OCI-LY7 (cell line): ENCODE measurements at regions not wholly inside any gene's neighbourhood (a gene's known extent, or its start where the extent isn't known, plus 50 kb on each side); places are given as distances from the start of the nearest gene placed in this dataset.

Experiments
- BruUV-seq: library from RNA; stranded (reverse); fragments of 400-500 nt; replicated peaks from 2 replicates; lab custom pipeline; 2021; lab: Mats Ljungman, UMichigan
- CTCF ChIA-PET: fragments of 300-600 bp; sonication (Branson Sonifier 250); formaldehyde crosslinking; loops from one replicate; lab custom pipeline; 2022; ENCODE audit warnings: antibody characterized with exemption; ENCODE audit not compliant: unreplicated experiment; lab: Charles Lee
- POLR2A ChIA-PET: fragments of 300-600 bp; sonication (Branson Sonifier 250); formaldehyde crosslinking; loops from one replicate; lab custom pipeline; 2022; ENCODE audit warnings: antibody characterized with exemption; lab: Charles Lee
- DNase-seq: peaks from one replicate; pipeline ENCODE4 v3.0.0-alpha.2; 2015; ENCODE audit warnings: low spot score
- H2AFZ ChIP-seq: fragments of 200-600 bp; sonication (generic), shearing (Covaris generic); 2 replicates; pipeline ENCODE4 v1.6.1; 2014; ENCODE audit warnings: mild to moderate bottlenecking, antibody characterized with exemption, low read length, moderate library complexity
- H3K27ac ChIP-seq: fragments of 200-600 bp; sonication (generic); 2 replicates; pipeline ENCODE4 v1.5.1; 2014; ENCODE audit warnings: mixed run types, low read depth, mild to moderate bottlenecking, moderate library complexity, low read length, inconsistent platforms; ENCODE audit not compliant: poor library complexity, severe bottlenecking
- H3K36me3 ChIP-seq: fragments of 200-600 bp; sonication (generic); 2 replicates; pipeline ENCODE4 v1.6.1; 2014; ENCODE audit warnings: mild to moderate bottlenecking, antibody characterized with exemption, low read length, moderate library complexity, mixed read lengths; ENCODE audit not compliant: insufficient read depth
- H3K4me1 ChIP-seq: fragments of 200-600 bp; sonication (generic); 2 replicates; pipeline ENCODE4 v1.5.1; 2014; ENCODE audit warnings: mild to moderate bottlenecking, low read length; ENCODE audit not compliant: insufficient read depth, poor library complexity, severe bottlenecking
- H3K4me2 ChIP-seq: fragments of 200-600 bp; sonication (generic); 2 replicates; pipeline ENCODE4 v1.6.1; 2014; ENCODE audit warnings: mild to moderate bottlenecking, low read length
- H3K4me3 ChIP-seq: fragments of 200-600 bp; sonication (generic); 2 replicates; pipeline ENCODE4 v1.5.1; 2014; ENCODE audit warnings: mild to moderate bottlenecking, low read depth, low read length; ENCODE audit not compliant: poor library complexity, severe bottlenecking
- H3K79me2 ChIP-seq: fragments of 200-600 bp; sonication (generic); 2 replicates; pipeline ENCODE4 v1.6.1; 2016; ENCODE audit warnings: low read depth, mild to moderate bottlenecking, low read length, moderate library complexity, mixed read lengths; ENCODE audit not compliant: insufficient read depth
- H3K9me2 ChIP-seq: fragments of 200-600 bp; sonication (generic); 2 replicates; pipeline ENCODE4 v1.6.1; 2016; ENCODE audit warnings: mild to moderate bottlenecking, low read length, mixed read lengths; ENCODE audit not compliant: insufficient read depth
- H3K9me3 ChIP-seq: fragments of 200-600 bp; sonication (generic); 2 replicates; pipeline ENCODE4 v1.6.1; 2014; ENCODE audit warnings: mild to moderate bottlenecking, mixed run types, low read length, mixed read lengths
- H4K20me1 ChIP-seq: fragments of 200-600 bp; sonication (generic); 2 replicates; pipeline ENCODE4 v1.6.1; 2014; ENCODE audit warnings: mild to moderate bottlenecking, antibody characterized with exemption, low read length, moderate library complexity, mixed read lengths; ENCODE audit not compliant: insufficient read depth
- EZH2phosphoT487 ChIP-seq: fragments of 200-600 bp; sonication (generic); IDR thresholded peaks from 2 replicates; pipeline ENCODE4 v1.6.1; 2018; ENCODE audit warnings: low read depth, borderline replicate concordance, mild to moderate bottlenecking, mixed run types, antibody characterized with exemption, low read length, moderate library complexity, mixed read lengths
- intact Hi-C: fragments of 100-400 bp; cut with micrococcal nuclease; formaldehyde crosslinking; loops from one replicate; pipeline ENCODE4 v1.10.0; 2022; ENCODE audit not compliant: unreplicated experiment
- TF ChIP-seq, protein P1 (sequence below): fragments of 200-600 bp; sonication (generic); conservative IDR thresholded peaks from 2 replicates; pipeline ENCODE4 v1.5.1; 2014; ENCODE audit warnings: mild to moderate bottlenecking, antibody characterized with exemption, low read length, moderate library complexity, mixed read lengths

DNA sequence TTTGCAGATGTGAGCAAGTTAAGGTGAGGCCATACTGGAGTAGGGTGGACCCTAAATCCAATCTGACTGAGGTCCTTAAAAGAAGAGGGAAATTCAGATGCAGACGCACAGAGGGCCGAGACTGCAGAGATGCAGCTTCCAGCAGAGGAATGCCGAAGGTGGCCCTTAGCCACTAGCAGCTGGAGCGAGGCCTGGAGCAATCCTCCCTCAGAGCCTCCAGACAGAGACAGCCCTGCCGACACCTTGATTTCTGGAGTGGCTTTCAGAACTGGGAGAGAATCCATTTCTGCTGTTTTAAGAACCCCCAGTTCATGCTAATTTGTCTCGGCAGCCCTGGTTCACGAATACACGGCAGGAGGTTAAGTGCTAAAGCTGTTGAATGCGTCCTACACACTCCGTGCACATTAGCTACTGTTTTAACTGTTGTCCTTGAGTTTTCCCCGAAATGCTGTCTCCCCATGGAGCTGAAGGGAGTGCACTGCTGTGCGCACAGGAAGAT is 135.5 kb downstream of the IRF8 start:
- H4K20me1 ChIP-seq, result no peaks in the 10 kb centered on the region
- H3K79me2 ChIP-seq, result no peaks in the 10 kb centered on the region
- intact Hi-C loops, result no loop called here
- H3K4me2 ChIP-seq, result no peak overlapping the region
- ChIA-PET POLR2A (no interaction called here), CTCF (no interaction called here)
- H2AFZ ChIP-seq, result no peak overlapping the region
- no peaks in the 10 kb centered on the region for H3K36me3 ChIP-seq
- DNase-seq, result no peak
- H3K4me1 ChIP-seq, result no peaks in the 10 kb centered on the region
- BruUV-seq, result no TSS peak
- no peak for TF ChIP-seq EZH2phosphoT487
- TF ChIP-seq, protein P1, sequence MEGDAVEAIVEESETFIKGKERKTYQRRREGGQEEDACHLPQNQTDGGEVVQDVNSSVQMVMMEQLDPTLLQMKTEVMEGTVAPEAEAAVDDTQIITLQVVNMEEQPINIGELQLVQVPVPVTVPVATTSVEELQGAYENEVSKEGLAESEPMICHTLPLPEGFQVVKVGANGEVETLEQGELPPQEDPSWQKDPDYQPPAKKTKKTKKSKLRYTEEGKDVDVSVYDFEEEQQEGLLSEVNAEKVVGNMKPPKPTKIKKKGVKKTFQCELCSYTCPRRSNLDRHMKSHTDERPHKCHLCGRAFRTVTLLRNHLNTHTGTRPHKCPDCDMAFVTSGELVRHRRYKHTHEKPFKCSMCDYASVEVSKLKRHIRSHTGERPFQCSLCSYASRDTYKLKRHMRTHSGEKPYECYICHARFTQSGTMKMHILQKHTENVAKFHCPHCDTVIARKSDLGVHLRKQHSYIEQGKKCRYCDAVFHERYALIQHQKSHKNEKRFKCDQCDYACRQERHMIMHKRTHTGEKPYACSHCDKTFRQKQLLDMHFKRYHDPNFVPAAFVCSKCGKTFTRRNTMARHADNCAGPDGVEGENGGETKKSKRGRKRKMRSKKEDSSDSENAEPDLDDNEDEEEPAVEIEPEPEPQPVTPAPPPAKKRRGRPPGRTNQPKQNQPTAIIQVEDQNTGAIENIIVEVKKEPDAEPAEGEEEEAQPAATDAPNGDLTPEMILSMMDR, result no peak
- no peaks in the 10 kb centered on the region for H3K9me3 ChIP-seq
- H3K27ac ChIP-seq, result no peak overlapping the region
- no peaks in the 10 kb centered on the region for H3K9me2 ChIP-seq
- H3K4me3 ChIP-seq, result no peak overlapping the region

DNA sequence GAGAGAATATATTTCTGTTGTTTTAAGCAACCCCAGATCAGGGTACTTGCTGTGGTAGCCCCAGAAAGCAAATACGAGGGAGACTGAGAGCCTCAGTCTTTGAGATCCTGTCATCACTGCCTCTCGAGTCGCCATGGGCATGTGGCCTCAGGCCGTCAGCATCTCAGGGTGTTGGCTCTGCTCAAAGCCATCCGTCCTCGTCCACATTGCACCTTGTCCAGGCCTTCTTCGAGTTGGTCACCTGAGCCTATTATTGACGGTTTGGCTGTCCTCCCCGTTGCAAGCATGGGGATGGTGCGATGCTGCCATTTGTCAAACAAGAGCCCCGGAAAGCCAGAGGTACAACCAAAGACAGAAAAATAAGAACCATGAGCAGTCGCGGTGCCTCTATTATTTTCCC is 136.9 kb downstream of the IRF8 start:
- Histone ChIP-seq H3K27ac (no peak overlapping the region), H4K20me1 (no peaks in the 10 kb centered on the region), H3K4me1 (no peaks in the 10 kb centered on the region), H2AFZ (no peak overlapping the region), H3K4me3 (no peak overlapping the region), H3K9me3 (no peaks in the 10 kb centered on the region), H3K79me2 (no peaks in the 10 kb centered on the region), H3K9me2 (no peaks in the 10 kb centered on the region), H3K4me2 (no peak overlapping the region), H3K36me3 (no peaks in the 10 kb centered on the region)
- no peak for DNase-seq
- ChIA-PET POLR2A (interaction anchor here (0.7 kb wide), 1 partner anchor 422 kb away, joined by 3 read pairs; no protein-coding TSS in a partner anchor), CTCF (no interaction called here)
- intact Hi-C loops, result no loop called here
- BruUV-seq, result no TSS peak
- TF ChIP-seq EZH2phosphoT487, result no peak
- TF ChIP-seq, protein P1, result no peak

DNA sequence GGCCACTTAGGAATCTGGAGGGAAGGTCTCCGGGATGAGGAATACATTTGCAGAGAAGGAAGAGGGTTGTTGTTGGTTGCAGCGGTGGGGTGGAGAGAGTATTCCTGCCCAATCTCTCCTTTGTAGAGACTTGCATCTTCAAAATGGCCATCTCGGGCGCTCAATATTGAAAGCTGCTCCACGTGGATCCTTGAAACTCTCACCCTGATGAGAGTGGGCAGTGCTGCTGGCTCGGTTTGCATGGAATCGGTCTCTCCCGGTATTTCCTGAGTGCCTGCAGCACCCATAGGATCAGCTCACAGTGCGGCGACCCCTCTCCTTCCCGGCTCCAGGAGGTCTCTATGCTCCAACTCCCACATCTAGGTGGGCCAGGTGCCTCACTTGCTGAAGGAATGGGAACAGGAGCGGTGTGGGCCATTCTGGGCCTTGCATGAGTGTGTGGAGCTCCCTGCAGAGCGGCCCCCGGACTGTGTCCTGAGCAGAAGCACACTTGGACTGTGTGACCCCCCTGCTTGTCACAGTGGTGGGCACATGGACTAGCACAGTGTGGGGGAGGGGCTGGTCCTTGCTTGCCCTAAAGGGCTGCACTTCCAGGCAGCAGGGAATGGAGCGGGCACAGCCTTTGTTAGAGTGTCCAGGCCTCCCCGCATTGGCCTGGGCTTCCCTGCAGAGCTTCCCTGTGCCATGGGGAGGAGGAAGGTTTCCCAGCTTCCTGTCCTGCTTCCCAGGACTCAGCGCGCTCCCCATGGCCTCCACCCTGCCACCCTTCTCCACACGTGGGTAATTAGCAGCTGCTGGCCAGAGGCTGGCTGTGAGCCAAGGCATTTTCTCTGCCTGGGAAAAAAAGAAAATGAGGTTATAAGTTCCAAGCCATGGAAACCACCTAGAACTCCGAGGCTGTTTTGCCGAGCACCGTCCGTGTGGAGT is 139.3 kb downstream of the IRF8 start:
- ChIA-PET POLR2A (no interaction called here), CTCF (no interaction called here)
- no peak for TF ChIP-seq EZH2phosphoT487
- no peaks in the 10 kb centered on the region for H3K36me3 ChIP-seq
- intact Hi-C loops, result no loop called here
- no peaks in the 10 kb centered on the region for H3K79me2 ChIP-seq
- no peak overlapping the region for H3K27ac ChIP-seq
- DNase-seq, result no peak
- H4K20me1 ChIP-seq, result no peaks in the 10 kb centered on the region
- no peaks in the 10 kb centered on the region for H3K4me1 ChIP-seq
- H3K9me3 ChIP-seq, result no peaks in the 10 kb centered on the region
- BruUV-seq, result no TSS peak
- H3K4me2 ChIP-seq, result no peak overlapping the region
- H3K4me3 ChIP-seq, result no peak overlapping the region
- H3K9me2 ChIP-seq, result no peaks in the 10 kb centered on the region
- H2AFZ ChIP-seq, result no peak overlapping the region
